ENCODE measurements at regions not wholly inside any gene's neighbourhood (a gene's known extent, or its start where the extent isn't known, plus 50 kb on each side); places are given as distances from the start of the nearest gene placed in this dataset.

GRCh38 chr11:79906164-79906563 is 465.3 kb upstream of the TENM4 start:
- H2AK5ac ChIP-seq (ENCODE audit: low read depth, low read length): no peak overlapping the region
- no peaks in the 10 kb centered on the region for H3K36me3 ChIP-seq (ENCODE audit: control insufficient read depth, insufficient read depth, low read length)
- no peak overlapping the region for H3K9ac ChIP-seq (ENCODE audit: low read depth, low read length)
- H3K27ac ChIP-seq (ENCODE audit: insufficient read depth, low read length): no peak overlapping the region
- no peak overlapping the region for H4K8ac ChIP-seq (ENCODE audit: low read depth in 2 of 2, low read length in 2 of 2)
- no peak overlapping the region for H2BK120ac ChIP-seq (ENCODE audit: low read depth, low read length)
- H3K56ac ChIP-seq (ENCODE audit: extremely low read depth, insufficient read depth, low read length): no peak overlapping the region
- H2BK5ac ChIP-seq (ENCODE audit: low read depth, low read length, poor library complexity, severe bottlenecking): no peak overlapping the region
- no peak overlapping the region for H3K14ac ChIP-seq (replicated peaks; ENCODE audit: low read depth, low read length)
- no peak overlapping the region for H2BK20ac ChIP-seq (ENCODE audit: low read depth, low read length)
- H3K9me1 ChIP-seq (ENCODE audit: insufficient read depth, low read length): no peaks in the 10 kb centered on the region
- H4K91ac ChIP-seq (ENCODE audit: insufficient read depth, low read depth, low read length): no peak overlapping the region
- CTCF ChIA-PET: no interaction called here
- peaks cover 3% of the 10 kb centered on the region for H3K27me3 ChIP-seq (ENCODE audit: control insufficient read depth, insufficient read depth, low read length)
- TF ChIP-seq ELK1 (IDR thresholded peaks at IDR 0.05; ENCODE audit: borderline replicate concordance, low read depth, low read length) (no peak), MAFK (IDR thresholded peaks at IDR 0.05; ENCODE audit: low read depth, low read length) (no peak), CEBPB (IDR thresholded peaks at IDR 0.05; ENCODE audit: low read depth, low read length) (no peak), POLR2A (IDR thresholded peaks at IDR 0.05; ENCODE audit: low read depth, low read length) (no peak), SMC3 (IDR thresholded peaks at IDR 0.05; ENCODE audit: low read depth, low read length) (no peak), FOS (IDR thresholded peaks at IDR 0.05; ENCODE audit: low read depth, low read length) (no peak), RFX5 (IDR thresholded peaks at IDR 0.05; ENCODE audit: low read depth, low read length) (no peak), BHLHE40 (IDR thresholded peaks at IDR 0.05; ENCODE audit: low read depth, low read length) (no peak), CHD1 (IDR thresholded peaks at IDR 0.05; ENCODE audit: low read depth, low read length) (no peak), USF2 (IDR thresholded peaks at IDR 0.05; ENCODE audit: low read depth, low read length) (no peak), MAZ (IDR thresholded peaks at IDR 0.05; ENCODE audit: borderline replicate concordance, low read depth, low read length) (no peak), RAD21 (IDR thresholded peaks at IDR 0.05; ENCODE audit: low read length) (no peak), RCOR1 (IDR thresholded peaks at IDR 0.05; ENCODE audit: insufficient replicate concordance, low read length) (no peak), MXI1 (IDR thresholded peaks at IDR 0.05; ENCODE audit: borderline replicate concordance, low read depth, low read length) (no peak), NFE2L2 (IDR thresholded peaks at IDR 0.05; ENCODE audit: low read depth, low read length) (no peak)
- TF ChIP-seq, protein P1, sequence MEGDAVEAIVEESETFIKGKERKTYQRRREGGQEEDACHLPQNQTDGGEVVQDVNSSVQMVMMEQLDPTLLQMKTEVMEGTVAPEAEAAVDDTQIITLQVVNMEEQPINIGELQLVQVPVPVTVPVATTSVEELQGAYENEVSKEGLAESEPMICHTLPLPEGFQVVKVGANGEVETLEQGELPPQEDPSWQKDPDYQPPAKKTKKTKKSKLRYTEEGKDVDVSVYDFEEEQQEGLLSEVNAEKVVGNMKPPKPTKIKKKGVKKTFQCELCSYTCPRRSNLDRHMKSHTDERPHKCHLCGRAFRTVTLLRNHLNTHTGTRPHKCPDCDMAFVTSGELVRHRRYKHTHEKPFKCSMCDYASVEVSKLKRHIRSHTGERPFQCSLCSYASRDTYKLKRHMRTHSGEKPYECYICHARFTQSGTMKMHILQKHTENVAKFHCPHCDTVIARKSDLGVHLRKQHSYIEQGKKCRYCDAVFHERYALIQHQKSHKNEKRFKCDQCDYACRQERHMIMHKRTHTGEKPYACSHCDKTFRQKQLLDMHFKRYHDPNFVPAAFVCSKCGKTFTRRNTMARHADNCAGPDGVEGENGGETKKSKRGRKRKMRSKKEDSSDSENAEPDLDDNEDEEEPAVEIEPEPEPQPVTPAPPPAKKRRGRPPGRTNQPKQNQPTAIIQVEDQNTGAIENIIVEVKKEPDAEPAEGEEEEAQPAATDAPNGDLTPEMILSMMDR (conservative IDR thresholded peaks at IDR 0.05; ENCODE audit: low read depth, low read length): no peak
- H4K20me1 ChIP-seq (ENCODE audit: insufficient read depth, low read length): no peaks in the 10 kb centered on the region
- no peak overlapping the region for H3K4me3 ChIP-seq (ENCODE audit: insufficient read depth, low read depth, low read length)
- H3K23ac ChIP-seq (ENCODE audit: low read depth, low read length): no peak overlapping the region
- POLR2A ChIA-PET (ENCODE audit: unreplicated experiment): no interaction called here
- H3K4me2 ChIP-seq (ENCODE audit: low read depth, low read length): no peak overlapping the region
- 56% methylated on average over 4 of the region's 8 CpGs; no CpG with 5 or more reads in 1 of the 2 experiments for WGBS, 2 experiments (ENCODE audit: extremely low coverage in 2 of 2, insufficient read length in 1 of 2)
- ATAC-seq (ENCODE audit: low read depth) (no peak), DNase-seq (no peak)
- no peak overlapping the region for H2BK15ac ChIP-seq (ENCODE audit: low read depth, low read length)
- H3K9me3 ChIP-seq (ENCODE audit: control insufficient read depth, insufficient read depth, low read length): no peaks in the 10 kb centered on the region
- H3K4me1 ChIP-seq (ENCODE audit: control insufficient read depth, insufficient read depth, low read length): peaks cover 2% of the 10 kb centered on the region; the same call in 1 of the 2 replicates
- intact Hi-C loops (cut with micrococcal nuclease): no loop called here
- no TSS peak for BruUV-seq (replicated peaks)
- no peak overlapping the region for H2AFZ ChIP-seq (replicated peaks; ENCODE audit: low read length, poor library complexity)
- no peaks in the 10 kb centered on the region for H3K79me1 ChIP-seq (ENCODE audit: low read depth in 1 of 2, low read length in 2 of 2)
- in situ Hi-C loops (cut with MboI; ENCODE audit: low sequenced_read_pairs): no loop called here
- no peak overlapping the region for H4K5ac ChIP-seq (ENCODE audit: low read depth, low read length)
- no peak overlapping the region for H2AK9ac ChIP-seq (replicated peaks; ENCODE audit: low read depth, low read length, poor library complexity)
- dilution Hi-C loops (cut with HindIII; ENCODE audit: low sequenced_read_pairs, unreplicated experiment): no loop called here
- no peak overlapping the region for H3K4ac ChIP-seq (ENCODE audit: low read depth, low read length)
- H3K18ac ChIP-seq (ENCODE audit: low read depth, low read length): no peak overlapping the region
